CD4-positive, alpha-beta T cell treated with Interleukin-12 subunit alpha and Interleukin-12 subunit beta, for 1 hour (primary cell): ENCODE measurements at regions not wholly inside any gene's neighbourhood (a gene's known extent, or its start where the extent isn't known, plus 50 kb on each side); places are given as distances from the start of the nearest gene placed in this dataset.
A peak's percentile ranks its signal among the peaks of the same experiment; 100 is the strongest.

ENCODE experiments used
- DNase-seq: peaks from one replicate; pipeline ENCODE4 v3.0.0-alpha.2; 2020

DNA sequence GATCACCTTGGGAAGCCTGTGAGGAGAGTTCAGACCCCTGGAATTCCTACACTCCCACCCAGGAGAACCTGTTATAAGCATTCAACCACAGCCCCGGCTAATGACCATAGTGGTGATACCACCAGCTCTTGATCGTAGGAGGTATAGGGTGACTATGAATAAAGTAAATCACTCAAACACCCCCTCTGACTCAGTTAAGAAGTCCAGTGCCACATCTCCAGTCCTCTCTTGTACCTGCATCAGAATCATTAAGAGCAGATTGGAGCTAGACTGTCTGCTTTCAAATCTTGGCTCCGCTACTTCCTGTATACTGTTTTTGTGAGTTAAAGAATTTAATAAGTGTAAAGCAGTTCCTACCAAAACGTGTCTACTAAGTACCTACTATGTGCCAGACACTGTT is 565.1 kb upstream of the DIPK2B start:
- DNase-seq = no peak

DNA sequence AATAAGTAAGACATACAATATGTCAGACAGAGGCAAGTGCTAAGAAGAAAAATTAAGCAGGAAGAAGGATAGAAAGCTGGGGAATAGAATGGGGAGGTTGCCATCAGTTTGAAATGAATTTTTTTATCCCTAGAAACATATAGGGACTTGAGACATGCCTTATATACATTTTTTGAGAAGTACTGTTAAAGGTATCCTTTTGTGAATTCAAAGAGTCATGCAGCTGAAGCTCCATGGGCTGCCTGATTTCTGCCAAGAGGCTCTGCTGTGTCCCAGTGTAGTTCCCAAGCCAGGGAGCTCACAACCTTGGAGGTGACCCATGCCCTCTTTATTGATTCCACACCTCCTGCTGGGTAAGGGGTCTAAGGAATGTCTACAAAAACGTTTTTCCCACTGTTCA is 564.6 kb upstream of the DIPK2B start:
- DNase-seq = no peak

DNA sequence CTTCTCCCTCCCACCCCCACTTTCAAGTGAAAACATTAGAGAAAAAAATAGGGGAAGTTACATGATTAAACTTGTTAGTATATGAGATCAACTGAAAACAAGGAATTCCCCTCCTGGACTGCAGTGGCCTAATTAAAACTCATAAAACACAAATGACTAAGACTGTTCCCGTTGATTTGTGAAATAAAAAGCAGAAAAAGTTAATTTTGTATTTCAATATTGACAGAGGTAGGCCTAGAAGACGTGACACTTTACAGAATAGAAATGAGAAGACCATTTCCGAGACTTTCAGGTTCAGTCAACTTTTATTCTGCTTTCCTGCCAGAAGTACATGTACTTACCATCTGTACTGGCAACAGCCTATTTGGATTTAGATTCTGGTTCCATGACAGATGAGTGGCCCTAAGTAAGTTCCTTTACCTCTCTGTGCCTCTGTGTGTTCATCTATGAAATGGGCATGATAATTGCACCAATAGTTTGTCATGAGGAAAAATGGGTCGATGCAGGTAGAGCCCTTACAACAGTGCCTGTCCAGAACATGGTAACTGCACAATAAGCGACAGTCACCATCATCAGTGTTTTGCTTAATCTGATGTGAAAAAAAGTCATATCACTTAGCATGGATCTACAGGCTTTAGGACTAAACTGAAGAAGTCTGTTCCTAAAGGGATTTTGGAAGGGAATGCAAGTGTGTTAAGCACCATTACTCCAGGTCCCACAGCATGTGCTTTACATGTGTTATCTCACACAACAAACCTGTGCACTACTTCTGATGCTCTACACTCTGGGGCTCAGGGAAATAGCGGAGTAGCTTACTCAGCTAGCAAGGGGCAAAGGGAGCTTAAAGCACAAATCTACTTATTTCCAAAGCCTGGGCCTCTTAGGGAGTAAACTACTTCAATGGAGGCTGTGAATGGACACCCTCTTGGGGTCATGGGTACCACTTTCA is 562.3 kb upstream of the DIPK2B start:
- no peak for DNase-seq

DNA sequence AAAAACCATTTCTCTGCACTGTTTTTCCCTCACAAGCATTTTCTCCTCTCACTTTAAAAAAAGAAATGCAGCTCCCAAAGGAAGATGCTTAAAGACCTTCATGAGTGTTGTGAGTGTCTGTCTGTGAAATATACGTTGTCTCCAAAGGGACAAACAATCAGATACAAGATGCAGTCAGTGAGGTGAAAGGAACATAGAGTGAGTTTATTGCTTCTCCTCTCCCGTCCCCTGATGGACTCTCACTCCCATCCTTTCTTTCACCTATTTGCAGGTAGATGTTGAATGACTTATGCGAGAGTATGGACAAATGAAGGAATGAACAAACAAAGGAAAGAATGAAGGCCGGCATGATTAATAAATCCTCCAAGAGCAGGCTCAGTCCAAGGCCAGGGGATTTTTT is 561.2 kb upstream of the DIPK2B start:
- DNase-seq = no peak

DNA sequence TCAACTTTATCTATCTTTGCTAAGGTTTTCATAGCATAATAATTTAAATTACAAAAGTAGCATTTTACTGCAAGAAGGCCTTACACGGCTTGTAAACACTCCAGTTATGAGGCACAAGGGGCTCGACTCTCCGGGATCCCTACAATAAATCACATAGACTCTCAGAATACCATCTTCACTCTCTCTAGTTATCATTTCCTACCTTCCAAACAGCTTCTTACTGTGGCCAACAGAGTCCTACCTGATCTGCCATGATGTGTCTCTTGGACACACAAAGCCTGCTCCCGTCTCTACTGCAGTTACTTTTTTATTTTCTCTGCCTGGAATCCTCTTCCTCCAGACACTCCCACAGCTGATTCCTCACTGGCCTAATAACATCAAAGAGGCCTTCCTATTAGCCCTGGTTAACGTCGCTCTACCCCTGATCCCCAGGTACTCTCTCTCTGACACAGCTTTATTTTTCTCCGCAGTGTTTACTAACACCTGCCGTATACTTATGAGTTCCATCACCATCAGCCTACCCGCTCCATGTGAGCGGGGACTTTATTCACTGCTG is 559.6 kb upstream of the DIPK2B start:
- no peak for DNase-seq

DNA sequence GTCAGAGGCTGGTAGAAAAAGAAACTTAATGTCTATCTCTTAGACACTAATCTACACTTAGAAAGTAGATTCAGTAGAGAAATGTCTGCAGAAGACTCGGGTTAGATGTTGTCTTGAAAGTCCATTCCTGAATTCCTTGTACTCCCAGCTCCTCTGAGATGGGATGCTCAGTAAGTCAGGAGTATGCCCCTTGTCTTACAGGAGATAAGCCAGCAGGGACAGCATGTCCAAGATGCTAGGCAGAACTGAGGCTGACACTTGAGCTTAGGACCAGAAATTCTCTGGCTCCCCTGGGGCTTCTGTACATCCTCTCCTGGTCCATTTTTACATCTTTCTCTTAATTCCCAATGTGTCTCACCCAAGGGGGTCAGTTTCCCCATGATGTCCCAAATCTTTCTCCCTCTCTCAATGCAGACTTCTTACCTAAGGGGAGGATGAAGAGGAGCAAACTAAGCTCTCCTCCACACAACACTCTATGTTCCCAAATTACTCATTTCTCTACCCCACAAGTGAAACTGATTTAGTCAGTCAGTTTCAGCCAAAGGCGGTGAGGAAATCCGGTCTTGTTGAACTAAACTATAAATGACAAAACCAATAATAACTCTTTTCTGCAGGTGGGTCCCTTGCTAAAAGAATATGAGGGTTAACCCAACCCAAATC is 558.2 kb upstream of the DIPK2B start:
- DNase-seq = peak; percentile 58

DNA sequence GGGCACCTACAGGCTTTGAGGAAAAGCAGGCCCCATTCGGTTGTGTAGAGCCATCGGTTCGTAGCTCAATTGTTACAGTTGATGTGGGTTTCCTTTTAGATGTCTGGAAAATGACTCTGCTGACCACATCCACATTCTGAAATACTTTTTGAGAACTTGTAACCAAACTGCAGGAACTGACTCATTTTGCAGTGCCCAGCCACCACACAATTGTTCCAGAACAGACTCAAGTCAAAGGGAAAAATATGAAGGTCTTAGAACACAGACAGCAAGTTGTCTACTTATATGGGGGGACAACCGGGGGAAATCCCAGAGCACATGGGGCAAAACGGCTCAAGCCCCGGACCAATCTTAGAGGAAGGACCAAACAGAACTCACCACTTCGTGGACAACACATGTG is 557.6 kb upstream of the DIPK2B start:
- peak; percentile 66 for DNase-seq

DNA sequence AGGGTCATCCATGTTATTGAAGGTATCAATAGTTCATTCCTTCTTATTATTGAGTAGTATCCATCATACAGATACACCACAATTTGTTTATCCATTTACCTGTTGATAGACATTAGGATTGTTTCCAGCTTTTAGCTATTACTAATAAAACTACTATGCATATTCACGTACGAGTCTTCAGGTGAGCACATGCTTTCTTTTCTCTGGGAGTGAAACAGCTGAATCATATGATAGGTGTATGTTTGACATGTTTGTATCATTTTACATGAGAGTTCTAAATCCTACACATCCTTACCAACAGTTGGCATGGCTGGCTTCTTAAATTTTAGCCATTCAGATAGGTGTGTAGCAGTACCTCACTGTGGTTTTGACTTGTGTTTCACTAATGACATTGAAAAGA is 556.6 kb upstream of the DIPK2B start:
- DNase-seq = no peak

DNA sequence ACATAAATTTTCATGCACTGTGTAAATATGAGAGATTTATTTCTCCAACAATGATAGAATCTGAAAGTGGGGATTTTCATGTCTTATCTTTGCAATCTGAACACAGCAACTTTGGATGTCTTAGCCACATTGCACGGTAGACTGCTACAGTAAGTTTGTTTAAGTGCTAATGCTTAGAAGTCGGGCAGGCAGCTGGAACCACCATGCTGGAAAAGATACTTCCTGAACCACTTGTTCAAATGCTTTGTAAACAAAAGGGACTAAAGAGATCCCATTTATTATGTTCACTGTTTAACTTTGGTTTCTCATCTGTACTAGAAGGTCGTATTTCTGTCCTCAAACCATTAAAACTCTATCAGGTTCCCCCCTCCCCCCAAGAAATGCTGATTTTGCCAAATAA is 555.9 kb upstream of the DIPK2B start:
- DNase-seq = no peak

DNA sequence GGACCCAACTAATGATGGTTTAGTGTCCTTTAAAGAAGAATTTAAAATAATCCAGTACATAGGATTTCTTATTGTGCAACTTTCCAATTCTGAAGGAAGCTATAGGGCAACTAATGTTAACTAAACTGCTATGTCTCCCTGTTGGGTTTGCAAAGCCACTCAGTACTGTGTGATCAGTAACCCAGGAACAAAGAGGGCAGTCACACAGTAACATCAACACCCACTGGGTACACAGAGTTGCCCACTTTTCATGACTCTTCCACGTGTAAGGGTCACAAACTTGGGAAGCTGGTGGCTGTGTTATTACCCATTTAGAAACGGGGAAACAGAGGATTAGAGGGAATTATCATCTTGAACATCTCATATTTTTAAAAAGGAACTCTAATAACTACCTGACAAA is 555.0 kb upstream of the DIPK2B start:
- no peak for DNase-seq

DNA sequence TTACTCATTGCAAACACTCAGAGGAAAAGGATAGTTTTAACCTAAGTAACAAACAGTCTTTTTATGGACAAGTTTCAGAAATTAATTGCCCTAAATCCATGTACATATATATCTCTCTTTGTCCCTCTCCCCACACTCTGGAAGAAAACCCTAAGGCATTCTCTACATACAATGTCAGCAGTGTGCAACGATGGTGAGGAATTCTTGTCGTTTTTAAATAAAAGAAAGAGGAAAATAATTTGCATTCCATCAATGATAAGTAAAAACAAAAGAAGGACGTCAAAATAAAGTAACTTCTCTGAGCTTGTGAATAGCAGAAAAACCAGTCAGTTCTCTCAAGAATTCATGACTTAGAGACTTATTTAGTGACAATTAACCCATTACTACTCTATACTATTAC is 550.5 kb upstream of the DIPK2B start:
- DNase-seq = no peak

DNA sequence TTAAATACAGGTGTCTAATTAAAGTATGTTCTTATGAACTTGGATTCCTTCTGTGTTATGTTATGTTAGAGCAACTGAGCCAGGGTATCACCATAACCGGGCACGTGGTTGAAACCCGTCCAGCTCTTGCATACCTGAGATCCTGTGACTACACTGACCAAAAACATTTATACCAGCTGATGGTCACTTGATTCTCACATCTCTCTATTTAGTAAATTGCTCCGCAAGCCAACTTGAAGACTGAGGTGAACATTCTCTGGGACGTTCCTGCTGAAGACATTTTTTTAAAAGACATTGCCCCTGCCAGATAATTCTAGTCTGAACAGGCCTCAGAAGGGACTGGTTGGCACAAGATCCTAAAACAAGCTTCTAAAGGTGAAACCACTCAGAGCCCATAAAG is 550.0 kb upstream of the DIPK2B start:
- no peak for DNase-seq

DNA sequence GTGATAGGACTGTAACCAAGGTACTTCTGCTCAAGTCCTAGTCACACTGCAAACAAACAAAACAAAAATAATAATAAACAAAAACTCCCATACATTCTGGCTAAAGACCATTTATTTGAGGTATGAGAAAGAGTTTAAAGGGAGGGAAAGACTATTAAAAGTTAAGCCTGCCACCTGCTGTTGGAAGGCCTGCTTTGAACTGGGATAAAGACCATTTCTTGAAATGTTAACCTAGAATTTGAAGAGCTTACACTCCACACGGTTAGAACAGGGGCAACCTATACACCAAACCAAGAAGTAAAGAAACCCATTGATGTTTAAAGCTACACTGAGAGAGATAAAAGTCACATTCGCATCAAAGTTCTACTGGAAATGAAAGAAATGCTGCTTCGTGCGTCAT is 548.7 kb upstream of the DIPK2B start:
- DNase-seq = no peak

DNA sequence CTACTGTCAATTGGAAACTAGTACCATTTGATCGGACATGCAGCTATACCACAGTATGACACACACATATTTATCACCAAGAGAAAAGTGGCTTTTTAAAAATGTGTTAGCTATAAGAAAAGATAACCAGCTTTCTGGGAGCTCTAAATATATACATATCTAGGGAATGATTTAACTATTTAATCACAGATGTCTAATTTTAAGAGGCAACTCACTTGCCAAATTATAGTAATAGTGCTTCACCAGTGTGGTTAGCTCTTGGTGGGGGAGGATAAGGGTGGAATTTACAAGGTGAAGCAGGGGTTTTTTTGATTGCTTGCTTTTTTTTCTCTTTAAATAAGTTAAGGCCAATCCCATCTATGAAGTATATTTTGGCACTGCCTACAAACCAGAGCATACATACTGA is 547.7 kb upstream of the DIPK2B start:
- no peak for DNase-seq

DNA sequence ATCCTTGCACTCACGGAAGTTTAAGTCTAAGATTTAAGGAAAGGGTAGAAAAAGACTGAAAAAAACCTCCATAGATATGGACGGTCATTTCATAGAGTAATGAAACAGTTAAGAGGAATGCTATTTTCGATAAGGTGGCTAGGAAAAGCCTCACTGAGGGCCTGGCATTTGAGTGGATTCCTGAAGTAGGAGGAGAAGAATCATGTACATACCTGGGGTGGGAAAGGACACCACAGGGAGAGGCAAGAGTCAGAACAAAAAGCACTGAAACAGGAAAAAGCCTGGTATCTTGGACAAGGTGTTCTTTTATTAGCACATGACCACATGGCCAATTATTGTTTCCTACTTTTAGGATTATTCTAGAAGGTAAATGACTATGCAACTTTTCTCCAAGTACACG is 547.2 kb upstream of the DIPK2B start:
- no peak for DNase-seq

DNA sequence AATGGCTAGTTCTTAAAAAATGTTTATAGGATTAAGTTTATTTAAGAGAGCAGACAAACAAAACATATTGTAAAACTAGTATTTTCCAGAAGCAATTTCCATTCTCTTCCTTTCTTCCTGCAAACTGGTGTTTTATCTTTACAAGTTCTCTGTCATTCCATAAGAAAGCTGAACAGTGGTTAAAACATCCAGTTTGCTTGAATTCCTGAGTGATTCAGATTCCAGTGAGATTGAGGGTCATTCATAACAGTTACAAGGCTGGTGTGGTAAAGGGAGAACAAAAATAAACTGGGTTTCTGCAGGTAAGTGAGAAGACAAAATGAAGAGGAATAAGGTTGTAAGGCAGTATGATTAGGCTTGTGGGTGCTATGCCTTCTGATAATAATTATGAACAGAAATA is 544.8 kb upstream of the DIPK2B start:
- DNase-seq = no peak

DNA sequence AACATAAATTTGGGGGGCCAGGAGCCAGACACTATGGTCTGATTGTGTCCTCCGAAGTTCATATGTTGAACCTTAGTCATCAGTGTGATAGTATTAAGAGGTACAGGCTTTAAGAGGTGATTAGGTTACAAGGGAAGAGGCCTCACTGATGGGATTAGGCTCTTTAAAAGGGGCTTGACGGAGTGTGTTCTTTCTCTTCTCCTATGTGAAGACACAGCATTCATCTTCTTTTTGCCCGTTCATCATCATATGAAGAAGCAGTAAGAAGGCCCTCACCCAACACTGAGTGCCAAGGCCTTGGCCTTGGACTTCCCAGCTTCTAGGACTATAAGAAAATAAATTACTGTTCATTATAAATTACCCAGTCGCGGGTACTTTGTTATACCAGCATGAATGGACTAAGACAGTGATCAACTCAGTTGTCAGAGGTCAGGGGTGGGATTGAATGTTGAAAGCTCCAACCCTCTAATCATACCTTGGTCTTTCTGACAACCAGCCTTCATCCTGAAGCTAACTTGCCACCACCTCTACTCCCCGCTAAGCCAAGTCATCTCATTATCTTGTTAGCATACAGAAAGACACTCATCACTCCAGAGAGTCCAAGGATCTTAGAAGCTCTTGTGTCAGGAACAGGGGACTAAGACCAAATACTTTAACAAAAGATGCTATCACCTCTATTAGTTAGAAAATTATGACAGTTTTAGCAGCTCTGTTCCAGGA is 543.4 kb upstream of the DIPK2B start:
- no peak for DNase-seq

DNA sequence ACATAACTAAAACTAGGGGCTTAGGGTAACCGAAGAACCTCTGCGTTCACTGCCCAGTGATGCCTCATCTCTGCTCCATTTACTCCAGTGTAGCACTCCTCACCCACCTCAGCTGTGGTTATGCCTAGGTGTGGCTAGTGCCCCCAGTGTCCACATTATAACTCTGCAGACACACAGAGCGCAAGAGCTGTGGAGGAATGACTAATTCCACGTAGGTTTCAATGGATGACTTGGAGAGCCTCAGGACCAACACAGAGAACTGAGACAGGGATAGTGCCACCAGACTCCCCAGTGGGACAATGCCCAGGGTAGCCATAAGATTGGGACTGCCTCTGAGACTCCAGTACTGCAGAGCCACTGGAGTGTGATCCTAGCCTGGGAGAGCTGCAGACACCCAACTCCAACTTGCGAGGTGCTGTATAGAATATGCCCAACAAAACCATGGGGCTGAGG is 542.4 kb upstream of the DIPK2B start:
- DNase-seq = no peak

DNA sequence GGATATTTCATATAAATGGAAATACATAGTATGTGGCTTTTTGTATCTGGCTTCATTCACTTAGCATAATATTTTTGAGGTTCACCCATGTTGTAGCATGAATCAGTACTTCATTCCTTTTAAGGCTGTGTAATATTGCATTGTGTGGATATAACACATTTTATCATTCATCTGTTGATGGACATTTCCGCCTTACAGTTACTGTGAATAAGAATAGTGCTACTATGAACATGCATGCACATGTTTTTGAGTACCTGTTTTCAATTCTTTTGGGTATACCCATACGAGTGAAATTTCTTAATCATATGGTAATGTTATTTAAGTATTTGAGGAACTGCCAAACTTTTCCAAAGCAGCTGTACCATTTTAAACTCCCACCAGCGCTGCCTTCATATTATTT is 539.6 kb upstream of the DIPK2B start:
- DNase-seq = no peak

DNA sequence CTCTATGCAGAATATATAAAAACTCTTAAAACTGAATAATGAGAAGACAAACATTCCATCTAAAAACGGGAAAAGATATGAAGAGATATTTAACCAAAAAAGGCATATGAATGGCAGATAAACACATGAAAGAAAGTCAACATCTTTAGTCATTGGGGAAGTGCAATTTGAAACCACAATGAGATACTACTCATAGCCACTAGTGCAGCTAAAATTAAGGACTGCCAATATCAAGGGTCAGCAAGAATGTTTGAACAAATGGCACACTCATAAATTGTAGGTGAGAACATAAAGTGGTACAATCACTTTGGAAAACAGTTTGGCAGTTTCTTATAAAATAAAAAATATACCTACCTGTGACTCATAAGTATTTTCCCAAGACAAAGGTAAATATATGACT is 534.9 kb upstream of the DIPK2B start:
- DNase-seq = no peak

DNA sequence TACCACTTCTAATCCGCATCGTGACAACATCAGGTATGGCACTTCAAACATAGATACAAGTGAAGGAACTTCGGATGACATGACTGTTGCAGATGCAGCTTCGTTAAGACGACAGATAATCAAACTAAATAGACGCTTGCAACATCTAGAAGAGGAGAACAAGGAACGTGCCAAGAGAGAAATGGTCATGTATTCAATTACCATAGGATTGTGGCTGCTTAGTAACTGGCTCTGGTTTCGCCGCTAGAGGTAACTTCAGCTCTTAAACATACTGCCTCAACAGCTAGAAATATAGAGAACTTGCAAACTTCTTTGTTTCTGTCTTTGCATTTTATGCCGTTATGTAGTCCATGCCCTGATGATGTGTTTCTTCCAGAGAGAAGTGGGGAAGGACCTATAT is 530.8 kb upstream of the DIPK2B start:
- no peak for DNase-seq

DNA sequence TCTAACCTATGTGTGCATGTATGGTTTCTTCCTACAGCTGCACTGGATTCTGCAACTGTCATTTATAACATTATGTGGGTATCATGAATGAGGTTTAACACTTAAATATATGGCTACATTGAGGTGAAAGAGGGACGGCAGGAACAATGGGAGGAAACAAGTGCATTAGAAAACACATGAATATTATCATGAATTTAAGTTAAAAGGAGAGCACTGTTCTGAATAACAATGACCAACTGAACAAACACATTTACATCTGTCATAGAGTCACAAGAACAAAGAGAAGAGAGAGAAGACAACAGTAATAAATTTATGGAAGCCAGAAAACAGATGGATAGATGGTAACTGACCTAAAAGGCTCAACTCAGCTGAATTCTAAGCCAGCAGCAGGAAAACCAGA is 527.1 kb upstream of the DIPK2B start:
- DNase-seq = no peak

DNA sequence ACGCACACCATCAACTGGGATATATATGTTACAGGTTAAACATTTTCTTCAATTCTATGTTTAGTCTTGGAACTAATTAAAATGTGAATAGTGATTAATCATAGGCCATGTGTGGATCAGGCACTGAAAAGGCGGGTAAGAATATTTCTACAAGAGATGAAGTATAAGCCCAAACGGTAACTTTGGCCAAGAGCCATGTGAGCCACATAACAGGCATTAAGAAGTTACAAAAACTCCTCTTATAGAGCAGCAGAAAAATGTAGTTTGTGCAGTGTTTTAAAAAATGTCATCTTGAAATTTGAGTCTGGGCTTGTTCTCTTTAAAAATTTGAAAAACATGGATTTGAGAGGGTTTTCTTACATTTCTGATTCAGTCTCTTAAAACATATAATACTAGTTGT is 521.8 kb upstream of the DIPK2B start:
- no peak for DNase-seq
